NCI-H526 treated with DMSO at 0.1 percent for 48 hours (cell line): ENCODE measurements at regions not wholly inside any gene's neighbourhood (a gene's known extent, or its start where the extent isn't known, plus 50 kb on each side); places are given as distances from the start of the nearest gene placed in this dataset.

ENCODE experiments used
- DNase-seq: peaks from one replicate; lab custom pipeline; 2025; lab: John Stamatoyannopoulos, UW

DNA sequence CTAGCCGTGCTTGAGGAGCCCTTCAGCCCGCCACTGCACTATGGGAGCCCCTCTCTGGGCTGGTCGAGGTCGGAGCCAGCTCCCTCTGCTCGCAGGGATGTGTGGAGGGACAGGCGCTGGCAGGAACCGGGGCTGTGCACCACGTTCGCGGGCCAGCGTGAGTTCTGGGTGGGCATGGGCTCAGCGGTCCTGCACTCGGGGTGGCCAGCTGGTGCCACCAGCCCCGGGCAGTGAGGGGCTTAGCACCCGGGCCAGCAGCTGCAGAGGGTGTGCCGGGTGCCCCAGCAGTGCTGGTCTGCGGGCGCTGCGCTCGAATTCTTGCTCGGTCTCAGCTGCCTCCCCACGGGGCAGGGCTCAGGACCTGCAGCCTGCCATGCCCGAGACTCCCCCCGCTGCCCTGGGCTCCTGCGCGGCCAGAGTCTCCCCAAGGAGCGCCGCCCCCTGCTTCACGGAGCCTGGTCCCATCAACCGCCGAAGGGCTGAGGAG is 90.8 kb upstream of the NRG3 start:
- no peak for DNase-seq

DNA sequence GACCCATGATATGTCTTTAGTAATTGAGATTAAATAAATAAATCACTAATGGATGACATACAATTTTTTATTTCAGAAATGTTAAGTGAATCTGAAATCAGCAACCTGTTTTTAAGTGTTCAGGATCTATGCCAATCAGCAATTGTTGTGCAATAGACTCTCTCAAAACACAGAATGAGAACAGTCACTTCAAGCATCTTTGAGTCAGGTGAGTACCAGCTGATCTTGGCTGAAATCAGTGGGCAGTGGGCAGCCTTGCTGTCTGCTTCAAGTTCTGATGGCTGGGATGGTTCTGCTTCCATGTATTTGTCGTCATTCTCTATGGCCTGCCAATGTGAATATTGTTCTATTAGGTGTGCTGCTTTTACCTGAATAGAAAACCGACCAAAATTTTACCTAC is 82.3 kb upstream of the NRG3 start:
- no peak for DNase-seq

GRCh38 chr10:81806842-81807241 is 68.2 kb upstream of the NRG3 start:
- no peak for DNase-seq

GRCh38 chr10:81814842-81815241 is 60.2 kb upstream of the NRG3 start:
- no peak for DNase-seq

- no peak for DNase-seq
Observed at GRCh38 chr10:81817596-81818170, 57.3 kb upstream of the NRG3 start.

- DNase-seq: no peak
Observed at GRCh38 chr10:81820418-81820817, 54.6 kb upstream of the NRG3 start.
